Gastroesophageal sphincter (tissue), 4 donors: ENCODE measurements at regions not wholly inside any gene's neighbourhood (a gene's known extent, or its start where the extent isn't known, plus 50 kb on each side); places are given as distances from the start of the nearest gene placed in this dataset.
A peak's percentile ranks its signal among the peaks of the same experiment; 100 is the strongest.

Experiments used
- ATAC-seq: fragments of 150-250 bp; one replicate; pipeline ENCODE4 v1.9.1; 2016; ENCODE audit warnings: mild to moderate bottlenecking, moderate library complexity
- H3K27ac ChIP-seq, 4 donors: fragments of 200-600 bp; sonication (generic) in 3 of 4; 1 replicate in 3 of 4; 2 replicates in 1 of 4; pipeline ENCODE4 v1.5.1; 2016 to 2019
- H3K27me3 ChIP-seq: fragments of 200-600 bp; sonication (generic); one replicate; pipeline ENCODE4 v1.5.1; 2019
- H3K36me3 ChIP-seq, 2 donors: fragments of 200-600 bp; sonication (generic); one replicate each; pipeline ENCODE4 v1.5.1; 2019; ENCODE audit warnings: control low read depth in 1 of 2
- H3K4me1 ChIP-seq, 3 donors: fragments of 200-600 bp; sonication (generic); 1 replicate in 2 of 3; 2 replicates in 1 of 3; pipeline ENCODE4 v1.5.1; 2016 to 2019; ENCODE audit warnings: control low read depth in 2 of 3
- H3K4me3 ChIP-seq, 2 donors: fragments of 200-600 bp; sonication (generic); one replicate each; pipeline ENCODE4 v1.5.1; 2019; ENCODE audit warnings: mild to moderate bottlenecking in 1 of 2, moderate library complexity in 1 of 2
- H3K9me3 ChIP-seq, 3 donors: fragments of 200-600 bp; sonication (generic); one replicate each; pipeline ENCODE4 v1.5.1; 2017 to 2019; ENCODE audit warnings: control low read depth in 2 of 3
- EP300 ChIP-seq: sonication (generic); formaldehyde crosslinking; IDR thresholded peaks from one replicate; pipeline ENCODE4 v1.6.1; 2017; ENCODE audit warnings: antibody characterized with exemption, mild to moderate bottlenecking
- POLR2A ChIP-seq, 2 donors: fragments of 450-650 bp; IDR thresholded peaks; one replicate each; pipeline ENCODE4 v1.6.1; 2017; ENCODE audit warnings: antibody characterized with exemption in 2 of 2, mild to moderate bottlenecking in 2 of 2, moderate library complexity in 1 of 2
- POLR2AphosphoS5 ChIP-seq: sonication (generic); formaldehyde crosslinking; IDR thresholded peaks from one replicate; pipeline ENCODE4 v1.6.1; 2017; ENCODE audit warnings: antibody characterized with exemption
- WGBS, 2 donors: methylation state at CpG; one replicate each; pipeline ENCODE4 v1.1.5; 2018; ENCODE audit warnings: low coverage in 1 of 2; 5-methylcytosine and 5-hydroxymethylcytosine counted together
- TF ChIP-seq, protein P1 (sequence below), 4 experiments: fragments of 200-600 bp in 2 of 4; fragments of 450-650 bp in 2 of 4; sonication (generic) in 1 of 4; IDR thresholded peaks; one replicate each; pipeline ENCODE4 v1.5.1; 2017 to 2019; ENCODE audit warnings: antibody characterized with exemption in 4 of 4, mild to moderate bottlenecking in 2 of 4, moderate library complexity in 2 of 4

DNA sequence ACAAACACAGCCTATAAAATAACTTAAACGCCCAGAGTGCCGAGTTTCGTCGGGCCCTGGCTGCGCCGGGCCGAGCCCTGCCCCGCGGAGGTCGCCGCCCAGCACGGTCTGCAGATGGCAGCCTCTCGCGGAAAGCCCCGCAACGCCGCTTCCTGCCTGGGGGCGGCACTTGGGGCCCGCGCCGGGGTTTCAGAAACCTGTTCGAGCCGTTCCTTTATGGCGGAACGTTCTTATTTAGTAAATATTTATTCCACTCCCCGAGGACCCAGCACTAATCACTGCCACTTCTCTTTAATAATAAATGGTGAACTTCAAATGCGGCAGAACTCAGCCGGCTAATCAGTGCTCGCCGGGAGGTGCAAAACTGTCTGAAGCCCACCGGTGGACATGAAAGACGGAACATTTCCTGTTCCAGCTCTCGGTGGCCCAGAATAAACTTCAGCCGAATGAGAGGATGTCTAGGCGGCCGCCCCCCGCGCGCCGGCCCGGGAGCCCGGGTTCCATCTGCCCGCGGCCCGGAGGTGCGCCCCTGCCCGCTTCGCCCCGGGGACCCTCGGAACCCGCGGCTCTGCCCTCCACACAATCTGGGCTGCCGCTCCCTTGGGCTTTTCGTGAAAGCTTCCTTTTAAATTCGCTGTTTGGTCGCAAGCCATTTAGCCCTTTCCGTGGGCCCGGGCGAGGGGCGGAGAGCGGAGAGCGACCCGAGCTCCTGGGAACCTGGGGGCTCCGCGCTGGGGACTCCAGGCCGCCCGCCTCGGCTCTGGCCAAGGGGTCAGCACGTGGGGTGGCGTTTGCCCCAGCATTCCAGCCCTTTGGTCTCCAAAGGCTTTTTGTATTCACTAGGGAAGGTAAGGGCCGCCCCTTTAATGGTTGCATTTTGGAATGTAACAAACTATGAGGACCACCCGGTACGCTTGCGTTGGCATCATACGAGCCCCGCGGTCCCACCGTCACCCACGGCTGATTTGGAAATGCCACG is 110.8 kb upstream of the ATP11B start:
- H3K27ac ChIP-seq = peak overlapping the region in 1 of 4 donors; percentile 39
- no peak for ATAC-seq
- H3K27me3 ChIP-seq = peaks cover 43% of the 10 kb centered on the region
- TF ChIP-seq, protein P1, sequence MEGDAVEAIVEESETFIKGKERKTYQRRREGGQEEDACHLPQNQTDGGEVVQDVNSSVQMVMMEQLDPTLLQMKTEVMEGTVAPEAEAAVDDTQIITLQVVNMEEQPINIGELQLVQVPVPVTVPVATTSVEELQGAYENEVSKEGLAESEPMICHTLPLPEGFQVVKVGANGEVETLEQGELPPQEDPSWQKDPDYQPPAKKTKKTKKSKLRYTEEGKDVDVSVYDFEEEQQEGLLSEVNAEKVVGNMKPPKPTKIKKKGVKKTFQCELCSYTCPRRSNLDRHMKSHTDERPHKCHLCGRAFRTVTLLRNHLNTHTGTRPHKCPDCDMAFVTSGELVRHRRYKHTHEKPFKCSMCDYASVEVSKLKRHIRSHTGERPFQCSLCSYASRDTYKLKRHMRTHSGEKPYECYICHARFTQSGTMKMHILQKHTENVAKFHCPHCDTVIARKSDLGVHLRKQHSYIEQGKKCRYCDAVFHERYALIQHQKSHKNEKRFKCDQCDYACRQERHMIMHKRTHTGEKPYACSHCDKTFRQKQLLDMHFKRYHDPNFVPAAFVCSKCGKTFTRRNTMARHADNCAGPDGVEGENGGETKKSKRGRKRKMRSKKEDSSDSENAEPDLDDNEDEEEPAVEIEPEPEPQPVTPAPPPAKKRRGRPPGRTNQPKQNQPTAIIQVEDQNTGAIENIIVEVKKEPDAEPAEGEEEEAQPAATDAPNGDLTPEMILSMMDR (IDR thresholded peaks at IDR 0.05) = peak in 3 of 4 experiments; percentile 9 to 38 (median 12)
- TF ChIP-seq POLR2AphosphoS5 (no peak), EP300 (no peak)
- peaks cover 0 to 16% (median 7%) of the 10 kb centered on the region in 3 donors for H3K4me1 ChIP-seq
- H3K9me3 ChIP-seq = no peaks in the 10 kb centered on the region
- H3K36me3 ChIP-seq = no peaks in the 10 kb centered on the region
- WGBS, 2 donors = 0% methylated on average over 24 of the region's 80 CpGs; no CpG with 5 or more reads in 1 of the 2 donors
- H3K4me3 ChIP-seq = peak overlapping the region; percentile 42 to 61

DNA sequence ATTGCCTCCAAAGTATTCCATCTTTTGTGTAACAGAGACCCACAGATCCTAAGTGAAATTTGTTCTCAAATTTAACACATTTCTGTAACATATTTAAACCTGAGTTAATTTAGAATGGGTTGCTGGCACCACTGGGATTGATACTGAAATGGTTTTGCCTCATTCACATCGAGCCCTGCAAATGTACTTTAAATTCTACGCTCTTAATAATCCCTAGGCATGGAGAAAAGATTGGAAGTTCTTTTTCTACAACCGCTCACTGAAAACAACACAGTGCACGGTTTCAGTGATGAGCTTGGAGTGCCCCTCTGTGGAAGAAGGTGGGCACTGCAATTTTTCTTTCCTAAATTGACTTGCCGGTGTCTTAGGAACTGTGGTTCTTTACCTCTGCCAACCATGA is 109.9 kb upstream of the ATP11B start:
- H3K4me3 ChIP-seq = peak overlapping the region in 1 of 2 donors; percentile 61
- peaks cover 0 to 16% (median 7%) of the 10 kb centered on the region in 3 donors for H3K4me1 ChIP-seq
- H3K27me3 ChIP-seq = peaks cover 48% of the 10 kb centered on the region
- TF ChIP-seq POLR2A (IDR thresholded peaks at IDR 0.05) = no peak
- TF ChIP-seq EP300 = no peak
- TF ChIP-seq, protein P1 (IDR thresholded peaks at IDR 0.05) = peak; percentile 71 to 88 (median 72)
- TF ChIP-seq POLR2AphosphoS5 = no peak
- no peaks in the 10 kb centered on the region for H3K36me3 ChIP-seq
- WGBS, 2 donors = 0 to 3% methylated on average over 5 of the region's 5 CpGs
- ATAC-seq = peak; percentile 78
- no peaks in the 10 kb centered on the region for H3K9me3 ChIP-seq
- no peak overlapping the region for H3K27ac ChIP-seq

DNA sequence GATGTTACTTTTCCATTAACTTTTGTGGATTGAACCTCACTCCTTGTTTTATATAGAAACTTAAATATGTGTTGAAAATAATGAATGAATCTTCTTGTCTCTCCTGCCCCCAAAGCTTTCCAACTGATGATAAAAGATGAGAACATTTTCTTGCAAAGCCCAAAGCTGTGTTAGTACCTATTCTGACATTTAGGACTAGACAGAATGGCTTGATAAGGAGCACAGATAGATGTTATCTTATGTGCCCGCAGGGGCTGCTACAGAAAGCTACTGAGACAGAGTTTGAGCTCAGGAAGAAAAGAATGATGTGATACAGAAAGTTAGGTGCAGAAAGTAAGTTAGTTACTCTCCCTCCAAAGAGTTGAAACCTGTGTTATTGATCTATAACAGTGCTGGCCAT is 109.4 kb upstream of the ATP11B start:
- WGBS, 2 donors = 0% methylated on average over 1 of the region's 1 CpG
- H3K27ac ChIP-seq = no peak overlapping the region
- H3K27me3 ChIP-seq = peaks cover 48% of the 10 kb centered on the region
- no peak for ATAC-seq
- H3K36me3 ChIP-seq = no peaks in the 10 kb centered on the region
- peaks cover 0 to 16% (median 7%) of the 10 kb centered on the region in 3 donors for H3K4me1 ChIP-seq
- no peak overlapping the region for H3K4me3 ChIP-seq
- H3K9me3 ChIP-seq = no peaks in the 10 kb centered on the region
- no peak for TF ChIP-seq POLR2AphosphoS5
- TF ChIP-seq, protein P1 (IDR thresholded peaks at IDR 0.05) = no peak
- no peak for TF ChIP-seq EP300
- no peak for TF ChIP-seq POLR2A (IDR thresholded peaks at IDR 0.05)

DNA sequence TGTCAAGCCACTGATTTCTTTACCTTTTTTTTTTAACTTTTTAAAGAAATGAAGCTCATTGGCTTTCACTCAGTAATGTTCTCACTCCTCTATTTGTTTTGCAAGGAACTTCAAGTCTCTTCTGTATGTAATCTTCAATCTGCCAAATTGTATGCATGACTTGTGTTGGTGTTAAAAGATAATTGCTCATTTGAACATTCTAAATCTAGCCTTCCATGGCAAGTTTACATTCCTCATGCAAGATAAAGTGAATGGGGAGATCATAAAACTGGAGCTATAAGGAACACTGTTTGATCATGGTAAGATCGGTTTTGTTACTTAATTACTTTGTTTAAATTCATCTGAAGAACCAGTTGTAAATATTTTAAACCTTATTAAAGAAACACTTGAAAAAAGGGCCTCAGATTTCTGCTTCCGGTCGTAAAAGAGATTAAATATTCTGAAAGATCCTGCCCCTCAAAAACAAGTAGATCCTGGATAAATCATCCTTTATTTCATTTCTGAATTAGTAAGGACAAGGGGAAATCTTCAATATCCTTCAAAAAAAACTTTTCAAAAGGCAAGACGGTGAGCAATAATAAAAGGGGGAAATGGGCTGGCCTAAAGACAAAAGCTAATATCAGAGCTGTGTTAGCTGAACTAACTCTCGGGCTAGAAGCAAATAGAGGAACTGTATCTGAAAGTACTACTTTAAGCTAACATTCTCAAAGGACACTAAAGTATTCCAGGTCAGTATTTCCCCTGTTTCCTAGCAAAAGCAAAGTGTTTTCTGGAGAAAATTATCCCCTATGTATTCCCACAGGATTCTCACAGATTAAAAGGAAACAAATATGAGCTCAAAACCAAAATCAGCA is 107.0 kb upstream of the ATP11B start:
- H3K4me3 ChIP-seq = no peak overlapping the region
- H3K9me3 ChIP-seq = no peaks in the 10 kb centered on the region
- WGBS, 2 donors = 36 to 47% methylated on average over 5 of the region's 5 CpGs
- peaks cover 48% of the 10 kb centered on the region for H3K27me3 ChIP-seq
- no peak overlapping the region for H3K27ac ChIP-seq
- TF ChIP-seq POLR2AphosphoS5 (no peak), POLR2A (IDR thresholded peaks at IDR 0.05) (no peak), EP300 (no peak)
- TF ChIP-seq, protein P1 (IDR thresholded peaks at IDR 0.05) = no peak
- no peaks in the 10 kb centered on the region for H3K36me3 ChIP-seq
- no peak for ATAC-seq
- H3K4me1 ChIP-seq = peaks cover 0 to 16% (median 7%) of the 10 kb centered on the region in 3 donors
